WTC11 (cell line): ENCODE measurements at regions not wholly inside any gene's neighbourhood (a gene's known extent, or its start where the extent isn't known, plus 50 kb on each side); places are given as distances from the start of the nearest gene placed in this dataset.

Source experiments
- ATAC-seq: fragments of 200-7000 bp; cut with Tn5 transposase; 2 replicates; pipeline ENCODE4 v1.10.0; 2021; ENCODE audit warnings: mild to moderate bottlenecking, moderate library complexity
- CTCF ChIA-PET: fragments of 300-600 bp; sonication (Branson Sonifier 250); formaldehyde crosslinking; loops from one replicate; lab custom pipeline; 2021; ENCODE audit warnings: antibody characterized with exemption; lab: Charles Lee
- POLR2A ChIA-PET: fragments of 350-600 bp; sonication (Branson Sonifier 250); formaldehyde crosslinking; loops from one replicate; lab custom pipeline; 2021; ENCODE audit warnings: antibody characterized with exemption; lab: Charles Lee
- DNase-seq: peaks from one replicate; pipeline ENCODE4 v3.0.0; 2021; ENCODE audit warnings: low spot score
- H3K27ac Mint-ChIP-seq: 2 replicates; pipeline ENCODE4 v1.8.0; 2021; ENCODE audit warnings: mixed read lengths
- H3K27me3 Mint-ChIP-seq: 2 replicates; pipeline ENCODE4 v1.8.0; 2021; ENCODE audit warnings: low read depth, mild to moderate bottlenecking, moderate library complexity, mixed read lengths
- H3K36me3 Mint-ChIP-seq: 2 replicates; pipeline ENCODE4 v1.8.0; 2021; ENCODE audit warnings: mixed read lengths
- H3K4me1 Mint-ChIP-seq: 2 replicates; pipeline ENCODE4 v1.8.0; 2022; ENCODE audit warnings: mixed read lengths
- H3K4me3 Mint-ChIP-seq: 2 replicates; pipeline ENCODE4 v1.8.0; 2021; ENCODE audit warnings: mild to moderate bottlenecking, moderate library complexity, mixed read lengths
- H3K9me3 Mint-ChIP-seq: 2 replicates; pipeline ENCODE4 v1.8.0; 2021; ENCODE audit warnings: mixed read lengths
- ARID4B ChIP-seq: sonication (generic); formaldehyde crosslinking; IDR thresholded peaks from 2 replicates; pipeline ENCODE4 v1.8.0; 2023; ENCODE audit warnings: missing genetic modification reagents, mild to moderate bottlenecking, borderline replicate concordance
- CDX4 ChIP-seq: fragments of 250-450 bp; sonication (Bioruptor Pico); IDR thresholded peaks from 2 replicates; pipeline ENCODE4 v1.9.0; 2021; ENCODE audit warnings: moderate library complexity, mild to moderate bottlenecking, inconsistent platforms, borderline replicate concordance
- CREB1 ChIP-seq: sonication (generic); formaldehyde crosslinking; IDR thresholded peaks from 2 replicates; pipeline ENCODE4 v1.8.0; 2023; ENCODE audit warnings: mild to moderate bottlenecking, missing genetic modification reagents
- ESRRA ChIP-seq: sonication (generic); formaldehyde crosslinking; IDR thresholded peaks from 2 replicates; pipeline ENCODE4 v1.8.1; 2022; ENCODE audit warnings: mild to moderate bottlenecking, missing genetic modification reagents, borderline replicate concordance
- GRHL2 ChIP-seq: fragments of 250-450 bp; sonication (Bioruptor Pico); IDR thresholded peaks from 2 replicates; pipeline ENCODE4 v1.8.0; 2022; ENCODE audit warnings: mild to moderate bottlenecking, moderate library complexity; ENCODE audit not compliant: insufficient replicate concordance, severe bottlenecking
- MYBL2 ChIP-seq: sonication (generic); formaldehyde crosslinking; IDR thresholded peaks from 2 replicates; pipeline ENCODE4 v1.8.1; 2023; ENCODE audit warnings: mild to moderate bottlenecking, moderate library complexity, missing genetic modification reagents
- RELA ChIP-seq: sonication (generic); formaldehyde crosslinking; IDR thresholded peaks from 2 replicates; pipeline ENCODE4 v1.8.1; 2022; ENCODE audit warnings: missing genetic modification reagents, mild to moderate bottlenecking, borderline replicate concordance
- SOX15 ChIP-seq: fragments of 250-450 bp; sonication (Bioruptor Pico); IDR thresholded peaks from 2 replicates; pipeline ENCODE4 v1.9.0; 2021; ENCODE audit warnings: mild to moderate bottlenecking
- SP1 ChIP-seq: sonication (generic); formaldehyde crosslinking; conservative IDR thresholded peaks from 2 replicates; pipeline ENCODE4 v1.8.1; 2022; ENCODE audit warnings: missing genetic modification reagents
- STAT6 ChIP-seq: sonication (generic); formaldehyde crosslinking; conservative IDR thresholded peaks from 2 replicates; pipeline ENCODE4 v1.8.1; 2023; ENCODE audit warnings: mild to moderate bottlenecking, low read depth, missing genetic modification reagents, moderate library complexity
- TEAD4 ChIP-seq: sonication (generic); formaldehyde crosslinking; IDR thresholded peaks from 2 replicates; pipeline ENCODE4 v1.8.0; 2022; ENCODE audit warnings: mild to moderate bottlenecking, missing genetic modification reagents
- ZNF317 ChIP-seq: sonication (generic); formaldehyde crosslinking; IDR thresholded peaks from 2 replicates; pipeline ENCODE4 v1.8.1; 2023; ENCODE audit warnings: low read depth, mild to moderate bottlenecking, moderate library complexity, missing genetic modification reagents, borderline replicate concordance
- ZNF423 ChIP-seq: fragments of 250-450 bp; sonication (Bioruptor Pico); IDR thresholded peaks from 2 replicates; pipeline ENCODE4 v2.1.2; 2022; ENCODE audit warnings: mild to moderate bottlenecking, moderate library complexity
- TF ChIP-seq, protein P1 (sequence below): fragments of 250-450 bp; sonication (Bioruptor Pico); IDR thresholded peaks from 2 replicates; pipeline ENCODE4 v1.9.0; 2021; ENCODE audit warnings: mild to moderate bottlenecking
- TF ChIP-seq, protein P2 (sequence below): sonication (generic); formaldehyde crosslinking; conservative IDR thresholded peaks from 2 replicates; pipeline ENCODE4 v1.8.1; 2022; ENCODE audit warnings: mild to moderate bottlenecking, missing genetic modification reagents

- TF ChIP-seq ARID4B (CRISPR knock-in tag) = no peak
- TF ChIP-seq GRHL2 (CRISPR knock-in tag) = no peak
- TF ChIP-seq, protein P1, sequence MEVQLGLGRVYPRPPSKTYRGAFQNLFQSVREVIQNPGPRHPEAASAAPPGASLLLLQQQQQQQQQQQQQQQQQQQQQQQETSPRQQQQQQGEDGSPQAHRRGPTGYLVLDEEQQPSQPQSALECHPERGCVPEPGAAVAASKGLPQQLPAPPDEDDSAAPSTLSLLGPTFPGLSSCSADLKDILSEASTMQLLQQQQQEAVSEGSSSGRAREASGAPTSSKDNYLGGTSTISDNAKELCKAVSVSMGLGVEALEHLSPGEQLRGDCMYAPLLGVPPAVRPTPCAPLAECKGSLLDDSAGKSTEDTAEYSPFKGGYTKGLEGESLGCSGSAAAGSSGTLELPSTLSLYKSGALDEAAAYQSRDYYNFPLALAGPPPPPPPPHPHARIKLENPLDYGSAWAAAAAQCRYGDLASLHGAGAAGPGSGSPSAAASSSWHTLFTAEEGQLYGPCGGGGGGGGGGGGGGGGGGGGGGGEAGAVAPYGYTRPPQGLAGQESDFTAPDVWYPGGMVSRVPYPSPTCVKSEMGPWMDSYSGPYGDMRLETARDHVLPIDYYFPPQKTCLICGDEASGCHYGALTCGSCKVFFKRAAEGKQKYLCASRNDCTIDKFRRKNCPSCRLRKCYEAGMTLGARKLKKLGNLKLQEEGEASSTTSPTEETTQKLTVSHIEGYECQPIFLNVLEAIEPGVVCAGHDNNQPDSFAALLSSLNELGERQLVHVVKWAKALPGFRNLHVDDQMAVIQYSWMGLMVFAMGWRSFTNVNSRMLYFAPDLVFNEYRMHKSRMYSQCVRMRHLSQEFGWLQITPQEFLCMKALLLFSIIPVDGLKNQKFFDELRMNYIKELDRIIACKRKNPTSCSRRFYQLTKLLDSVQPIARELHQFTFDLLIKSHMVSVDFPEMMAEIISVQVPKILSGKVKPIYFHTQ (CRISPR knock-in tag) = no peak
- TF ChIP-seq MYBL2 (CRISPR knock-in tag) = no peak
- TF ChIP-seq, protein P2, sequence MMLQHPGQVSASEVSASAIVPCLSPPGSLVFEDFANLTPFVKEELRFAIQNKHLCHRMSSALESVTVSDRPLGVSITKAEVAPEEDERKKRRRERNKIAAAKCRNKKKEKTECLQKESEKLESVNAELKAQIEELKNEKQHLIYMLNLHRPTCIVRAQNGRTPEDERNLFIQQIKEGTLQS (CRISPR knock-in tag) = no peak
- no peak for TF ChIP-seq SP1 (CRISPR knock-in tag)
- no peak for TF ChIP-seq ZNF317
- no peak for TF ChIP-seq ESRRA (CRISPR knock-in tag)
- TF ChIP-seq, all 79 proteins: peak for 0
These were observed 1149.2 kb upstream of the CELF2 start (continued) for GRCh38 chr10:9868499-9868898.

DNA sequence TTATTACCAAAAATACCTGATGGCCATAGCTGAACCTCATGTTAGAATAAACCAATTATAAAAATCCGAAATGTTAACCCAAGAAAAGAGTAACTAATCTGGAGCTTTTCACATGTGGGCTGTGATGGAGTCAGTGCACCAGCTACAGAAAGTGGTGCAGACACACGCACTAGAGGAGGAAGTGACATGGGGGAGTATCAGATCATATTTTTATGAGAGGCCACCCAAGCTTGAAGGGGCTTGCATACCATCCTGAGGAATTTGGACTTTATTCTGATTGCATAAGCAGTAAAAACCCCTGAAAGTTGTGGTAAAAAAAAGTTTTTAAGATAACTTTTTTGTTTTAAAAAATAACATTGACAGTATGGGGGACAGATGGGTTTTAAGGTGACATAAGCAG is 1148.5 kb upstream of the CELF2 start:
- ATAC-seq (no peak), DNase-seq (no peak)
- Mint-ChIP-seq H3K27ac (no peak overlapping the region), H3K4me1 (no peaks in the 10 kb centered on the region), H3K4me3 (no peak overlapping the region), H3K36me3 (no peaks in the 10 kb centered on the region), H3K9me3 (no peaks in the 10 kb centered on the region), H3K27me3 (no peaks in the 10 kb centered on the region)
- TF ChIP-seq SOX15 (no peak), TEAD4 (CRISPR knock-in tag) (no peak), CREB1 (CRISPR knock-in tag) (no peak), RELA (CRISPR knock-in tag) (no peak), ZNF423 (no peak)
- TF ChIP-seq, protein P1 (CRISPR knock-in tag) = no peak
- POLR2A ChIA-PET = no interaction called here
- CTCF ChIA-PET = no interaction called here

- H3K4me3 Mint-ChIP-seq = no peak overlapping the region
- no peaks in the 10 kb centered on the region for H3K27me3 Mint-ChIP-seq
- ATAC-seq (no peak), DNase-seq (no peak)
- H3K36me3 Mint-ChIP-seq = no peaks in the 10 kb centered on the region
- no peaks in the 10 kb centered on the region for H3K4me1 Mint-ChIP-seq
- ChIA-PET CTCF (no interaction called here), POLR2A (no interaction called here)
- H3K9me3 Mint-ChIP-seq = no peaks in the 10 kb centered on the region
- TF ChIP-seq STAT6 (CRISPR knock-in tag) (no peak), CDX4 (CRISPR knock-in tag) (no peak)
- no peak overlapping the region for H3K27ac Mint-ChIP-seq
These were observed 1148.0 kb upstream of the CELF2 start for GRCh38 chr10:9869606-9870176.
